GM13976 (cell line): ENCODE measurements at regions not wholly inside any gene's neighbourhood (a gene's known extent, or its start where the extent isn't known, plus 50 kb on each side); places are given as distances from the start of the nearest gene placed in this dataset.

Experiments used
- DNase-seq: peaks from one replicate; pipeline ENCODE4 v3.0.0; 2012; ENCODE audit warnings: low spot score
- in situ Hi-C: fragments of 300-500 bp; cut with MboI; formaldehyde crosslinking; loops from one replicate; pipeline ENCODE4 v1.12.0; 2022; ENCODE audit warnings: low sequenced_read_pairs, mixed read lengths, inconsistent platforms; ENCODE audit not compliant: unreplicated experiment
- TF ChIP-seq, protein P1 (sequence below): IDR thresholded peaks from 2 replicates; pipeline ENCODE4 v1.5.1; 2012; ENCODE audit warnings: borderline replicate concordance, mild to moderate bottlenecking; ENCODE audit not compliant: insufficient read depth; ENCODE audit errors: extremely low read depth, missing control alignments, control extremely low read depth

- TF ChIP-seq, protein P1, sequence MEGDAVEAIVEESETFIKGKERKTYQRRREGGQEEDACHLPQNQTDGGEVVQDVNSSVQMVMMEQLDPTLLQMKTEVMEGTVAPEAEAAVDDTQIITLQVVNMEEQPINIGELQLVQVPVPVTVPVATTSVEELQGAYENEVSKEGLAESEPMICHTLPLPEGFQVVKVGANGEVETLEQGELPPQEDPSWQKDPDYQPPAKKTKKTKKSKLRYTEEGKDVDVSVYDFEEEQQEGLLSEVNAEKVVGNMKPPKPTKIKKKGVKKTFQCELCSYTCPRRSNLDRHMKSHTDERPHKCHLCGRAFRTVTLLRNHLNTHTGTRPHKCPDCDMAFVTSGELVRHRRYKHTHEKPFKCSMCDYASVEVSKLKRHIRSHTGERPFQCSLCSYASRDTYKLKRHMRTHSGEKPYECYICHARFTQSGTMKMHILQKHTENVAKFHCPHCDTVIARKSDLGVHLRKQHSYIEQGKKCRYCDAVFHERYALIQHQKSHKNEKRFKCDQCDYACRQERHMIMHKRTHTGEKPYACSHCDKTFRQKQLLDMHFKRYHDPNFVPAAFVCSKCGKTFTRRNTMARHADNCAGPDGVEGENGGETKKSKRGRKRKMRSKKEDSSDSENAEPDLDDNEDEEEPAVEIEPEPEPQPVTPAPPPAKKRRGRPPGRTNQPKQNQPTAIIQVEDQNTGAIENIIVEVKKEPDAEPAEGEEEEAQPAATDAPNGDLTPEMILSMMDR = no peak
- DNase-seq = no peak
- in situ Hi-C loops = no loop called here
Observed at GRCh38 chr5:88488130-88488529, 219.5 kb upstream of the TMEM161B start.

GRCh38 chr5:88487066-88487465, 218.4 kb upstream of the TMEM161B start:
- DNase-seq = no peak
- in situ Hi-C loops = no loop called here
- TF ChIP-seq, protein P1 = no peak

- no peak for DNase-seq
- TF ChIP-seq, protein P1 = no peak
Observed at GRCh38 chr5:88486431-88486830, 217.8 kb upstream of the TMEM161B start.

GRCh38 chr5:88485531-88485930, 216.9 kb upstream of the TMEM161B start:
- in situ Hi-C loops = no loop called here
- no peak for DNase-seq
- TF ChIP-seq, protein P1 = no peak

More at GRCh38 chr5:88486431-88486830, 217.8 kb upstream of the TMEM161B start:
- in situ Hi-C loops = no loop called here

- in situ Hi-C loops = no loop called here
- TF ChIP-seq, protein P1 = no peak
- DNase-seq = no peak
Observed at GRCh38 chr5:88483964-88484672, 215.5 kb upstream of the TMEM161B start.

GRCh38 chr5:88480801-88481499, 212.3 kb upstream of the TMEM161B start:
- TF ChIP-seq, protein P1 = no peak
- in situ Hi-C loops = no loop called here
- DNase-seq = no peak

GRCh38 chr5:88480245-88480644, 211.6 kb upstream of the TMEM161B start:
- in situ Hi-C loops = no loop called here
- TF ChIP-seq, protein P1 = no peak
- no peak for DNase-seq
